ENCODE measurements at regions not wholly inside any gene's neighbourhood (a gene's known extent, or its start where the extent isn't known, plus 50 kb on each side); places are given as distances from the start of the nearest gene placed in this dataset.

DNA sequence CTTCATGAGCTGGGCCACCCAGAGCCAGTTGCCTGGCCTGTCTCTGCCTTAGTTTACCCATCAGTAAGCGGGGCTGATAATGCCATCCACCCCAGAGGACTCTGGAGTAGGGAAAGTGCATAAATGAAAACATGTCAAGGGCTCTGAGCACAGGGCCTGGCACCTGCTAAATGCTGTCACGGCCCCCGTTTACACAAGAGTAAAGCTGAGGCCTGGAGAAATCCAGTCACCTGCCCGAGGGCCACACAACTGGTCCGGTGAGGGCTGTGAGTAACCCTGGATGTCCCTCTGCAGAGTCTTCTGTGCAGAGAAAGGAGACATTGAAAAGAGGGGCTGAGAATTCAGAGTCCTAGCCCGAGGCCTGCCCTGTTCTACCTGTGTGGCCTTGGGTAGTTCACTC, 110.6 kb upstream of the ANO1 start:
- TF ChIP-seq NR2F2 (IDR thresholded peaks at IDR 0.05; ENCODE audit: borderline replicate concordance, low read depth) = no peak
- TF ChIP-seq, protein P1, sequence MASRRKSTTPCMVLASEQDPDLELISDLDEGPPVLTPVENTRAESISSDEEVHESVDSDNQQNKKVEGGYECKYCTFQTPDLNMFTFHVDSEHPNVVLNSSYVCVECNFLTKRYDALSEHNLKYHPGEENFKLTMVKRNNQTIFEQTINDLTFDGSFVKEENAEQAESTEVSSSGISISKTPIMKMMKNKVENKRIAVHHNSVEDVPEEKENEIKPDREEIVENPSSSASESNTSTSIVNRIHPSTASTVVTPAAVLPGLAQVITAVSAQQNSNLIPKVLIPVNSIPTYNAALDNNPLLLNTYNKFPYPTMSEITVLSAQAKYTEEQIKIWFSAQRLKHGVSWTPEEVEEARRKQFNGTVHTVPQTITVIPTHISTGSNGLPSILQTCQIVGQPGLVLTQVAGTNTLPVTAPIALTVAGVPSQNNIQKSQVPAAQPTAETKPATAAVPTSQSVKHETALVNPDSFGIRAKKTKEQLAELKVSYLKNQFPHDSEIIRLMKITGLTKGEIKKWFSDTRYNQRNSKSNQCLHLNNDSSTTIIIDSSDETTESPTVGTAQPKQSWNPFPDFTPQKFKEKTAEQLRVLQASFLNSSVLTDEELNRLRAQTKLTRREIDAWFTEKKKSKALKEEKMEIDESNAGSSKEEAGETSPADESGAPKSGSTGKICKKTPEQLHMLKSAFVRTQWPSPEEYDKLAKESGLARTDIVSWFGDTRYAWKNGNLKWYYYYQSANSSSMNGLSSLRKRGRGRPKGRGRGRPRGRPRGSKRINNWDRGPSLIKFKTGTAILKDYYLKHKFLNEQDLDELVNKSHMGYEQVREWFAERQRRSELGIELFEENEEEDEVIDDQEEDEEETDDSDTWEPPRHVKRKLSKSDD (CRISPR knock-in tag; IDR thresholded peaks at IDR 0.05; ENCODE audit: low read depth) = no peak
- TF ChIP-seq, protein P2, sequence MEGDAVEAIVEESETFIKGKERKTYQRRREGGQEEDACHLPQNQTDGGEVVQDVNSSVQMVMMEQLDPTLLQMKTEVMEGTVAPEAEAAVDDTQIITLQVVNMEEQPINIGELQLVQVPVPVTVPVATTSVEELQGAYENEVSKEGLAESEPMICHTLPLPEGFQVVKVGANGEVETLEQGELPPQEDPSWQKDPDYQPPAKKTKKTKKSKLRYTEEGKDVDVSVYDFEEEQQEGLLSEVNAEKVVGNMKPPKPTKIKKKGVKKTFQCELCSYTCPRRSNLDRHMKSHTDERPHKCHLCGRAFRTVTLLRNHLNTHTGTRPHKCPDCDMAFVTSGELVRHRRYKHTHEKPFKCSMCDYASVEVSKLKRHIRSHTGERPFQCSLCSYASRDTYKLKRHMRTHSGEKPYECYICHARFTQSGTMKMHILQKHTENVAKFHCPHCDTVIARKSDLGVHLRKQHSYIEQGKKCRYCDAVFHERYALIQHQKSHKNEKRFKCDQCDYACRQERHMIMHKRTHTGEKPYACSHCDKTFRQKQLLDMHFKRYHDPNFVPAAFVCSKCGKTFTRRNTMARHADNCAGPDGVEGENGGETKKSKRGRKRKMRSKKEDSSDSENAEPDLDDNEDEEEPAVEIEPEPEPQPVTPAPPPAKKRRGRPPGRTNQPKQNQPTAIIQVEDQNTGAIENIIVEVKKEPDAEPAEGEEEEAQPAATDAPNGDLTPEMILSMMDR (CRISPR knock-in tag; IDR thresholded peaks at IDR 0.05) = no peak

Data from HepG2 (cell line).